ENCODE measurements at regions not wholly inside any gene's neighbourhood (a gene's known extent, or its start where the extent isn't known, plus 50 kb on each side); places are given as distances from the start of the nearest gene placed in this dataset.

DNA sequence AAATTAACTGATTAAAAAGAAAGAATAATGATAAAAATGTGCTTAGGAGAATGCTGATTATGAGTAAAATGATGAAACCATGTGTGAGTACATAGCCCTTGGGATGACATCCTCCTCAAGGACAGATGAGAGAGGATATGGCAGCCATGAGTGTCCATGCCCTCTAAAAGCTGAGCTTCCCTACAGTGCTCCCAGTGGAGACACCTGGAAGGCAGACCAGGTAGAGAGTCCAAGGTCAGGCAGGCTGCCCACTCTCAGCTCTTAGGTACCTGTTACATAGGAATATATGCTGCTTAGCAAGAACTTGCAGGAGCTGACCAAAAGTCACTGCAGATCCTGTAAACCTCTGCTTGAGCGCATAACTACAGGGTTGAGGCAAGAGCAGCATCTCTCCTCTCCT is 169.7 kb upstream of the TMEM229A start:
- CTCF ChIA-PET (ENCODE audit: low intra/inter-chr PET ratio): no interaction called here
- TF ChIP-seq BACH1 (tag; IDR thresholded peaks at IDR 0.05): no peak
- H3K9ac ChIP-seq (ENCODE audit: insufficient read depth in 1 of 2, low read depth in 2 of 2, low read length in 2 of 2): no peak overlapping the region

DNA sequence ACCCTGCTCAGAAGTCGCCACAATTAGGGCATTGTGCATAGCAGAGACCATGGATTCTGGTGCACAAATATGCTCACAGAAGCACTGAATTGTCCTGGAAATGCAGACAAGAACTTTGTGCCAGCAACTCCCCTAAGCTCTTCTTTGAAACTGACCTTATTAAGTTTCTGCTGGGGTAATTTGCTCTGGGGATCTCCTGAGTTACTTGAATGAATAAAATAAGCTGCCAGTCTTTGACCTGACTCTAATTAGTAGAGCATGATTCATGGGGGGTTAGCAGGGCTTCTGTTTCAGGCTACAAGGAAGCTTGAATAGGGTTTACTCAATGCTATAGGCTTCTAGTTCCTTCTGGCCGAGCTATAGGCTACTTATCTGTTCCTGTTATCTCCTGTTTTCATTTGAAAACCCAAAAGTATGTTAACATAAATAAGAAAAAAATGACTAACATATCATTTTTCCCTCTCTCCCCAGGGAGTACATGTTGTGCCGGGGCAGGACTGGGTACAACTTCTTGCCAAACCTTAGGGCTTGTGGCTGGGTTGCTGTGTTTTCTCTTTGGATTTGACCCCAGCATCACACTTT is 169.0 kb upstream of the TMEM229A start:
- no peak overlapping the region for H3K27ac ChIP-seq (ENCODE audit: extremely low read depth, low read depth, low read length)
- WGBS (ENCODE audit: insufficient coverage, low coverage, missing lambda C conversion rate): 2% methylated on average over 3 of the region's 3 CpGs
- ChIA-PET CTCF (ENCODE audit: low intra/inter-chr PET ratio) (no interaction called here), POLR2A (no interaction called here)
- FAIRE-seq (no peak), ATAC-seq (no peak), DNase-seq (ENCODE audit: extremely low read depth in 1 of 4, low spot score in 3 of 4) (no peak)
- no peaks in the 10 kb centered on the region for H3K36me3 ChIP-seq (ENCODE audit: control insufficient read depth, insufficient read depth, low read length)
- BruUV-seq (replicated peaks): no TSS peak
- no peaks in the 10 kb centered on the region for H3K4me1 ChIP-seq (replicated peaks in 1 of 2; ENCODE audit: control insufficient read depth in 2 of 2, insufficient read depth in 2 of 2, low read length in 2 of 2)
- H3K4me2 ChIP-seq (ENCODE audit: insufficient read depth, low read length): no peak overlapping the region
- no peak overlapping the region for H2AFZ ChIP-seq (ENCODE audit: low read depth, low read length)
- no peak overlapping the region for H3K9ac ChIP-seq (ENCODE audit: insufficient read depth in 1 of 2, low read depth in 2 of 2, low read length in 2 of 2)
- no peaks in the 10 kb centered on the region for H4K20me1 ChIP-seq (replicated peaks; ENCODE audit: control insufficient read depth, insufficient read depth, low read length)
- no peaks in the 10 kb centered on the region for H3K27me3 ChIP-seq (ENCODE audit: control insufficient read depth in 2 of 2, insufficient read depth in 2 of 2, low read length in 2 of 2)
- no peaks in the 10 kb centered on the region for H3K79me2 ChIP-seq (ENCODE audit: control insufficient read depth, insufficient read depth, low read length)
- H3K4me3 ChIP-seq: no peak overlapping the region
- intact Hi-C loops (cut with micrococcal nuclease): no loop called here
- in situ Hi-C loops (cut with MboI): no loop called here
- no peaks in the 10 kb centered on the region for H3K9me3 ChIP-seq (replicated peaks; ENCODE audit: control insufficient read depth, insufficient read depth, low read depth, low read length)
- no peaks in the 10 kb centered on the region for H3K9me1 ChIP-seq (ENCODE audit: control insufficient read depth, insufficient read depth, low read length)
- TF ChIP-seq HSF4 (CRISPR knock-in tag; IDR thresholded peaks at IDR 0.05; ENCODE audit: borderline replicate concordance) (no peak), ARHGAP35 (IDR thresholded peaks at IDR 0.05; ENCODE audit: partially characterized antibody) (no peak), POLR2B (IDR thresholded peaks at IDR 0.05; ENCODE audit: low read depth, partially characterized antibody) (no peak), MEIS2 (IDR thresholded peaks at IDR 0.05; ENCODE audit: partially characterized antibody) (no peak)
- TF ChIP-seq, protein P1, sequence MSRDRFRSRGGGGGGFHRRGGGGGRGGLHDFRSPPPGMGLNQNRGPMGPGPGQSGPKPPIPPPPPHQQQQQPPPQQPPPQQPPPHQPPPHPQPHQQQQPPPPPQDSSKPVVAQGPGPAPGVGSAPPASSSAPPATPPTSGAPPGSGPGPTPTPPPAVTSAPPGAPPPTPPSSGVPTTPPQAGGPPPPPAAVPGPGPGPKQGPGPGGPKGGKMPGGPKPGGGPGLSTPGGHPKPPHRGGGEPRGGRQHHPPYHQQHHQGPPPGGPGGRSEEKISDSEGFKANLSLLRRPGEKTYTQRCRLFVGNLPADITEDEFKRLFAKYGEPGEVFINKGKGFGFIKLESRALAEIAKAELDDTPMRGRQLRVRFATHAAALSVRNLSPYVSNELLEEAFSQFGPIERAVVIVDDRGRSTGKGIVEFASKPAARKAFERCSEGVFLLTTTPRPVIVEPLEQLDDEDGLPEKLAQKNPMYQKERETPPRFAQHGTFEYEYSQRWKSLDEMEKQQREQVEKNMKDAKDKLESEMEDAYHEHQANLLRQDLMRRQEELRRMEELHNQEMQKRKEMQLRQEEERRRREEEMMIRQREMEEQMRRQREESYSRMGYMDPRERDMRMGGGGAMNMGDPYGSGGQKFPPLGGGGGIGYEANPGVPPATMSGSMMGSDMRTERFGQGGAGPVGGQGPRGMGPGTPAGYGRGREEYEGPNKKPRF (IDR thresholded peaks at IDR 0.05; ENCODE audit: low read depth, low read length): no peak
- TF ChIP-seq, protein P2, sequence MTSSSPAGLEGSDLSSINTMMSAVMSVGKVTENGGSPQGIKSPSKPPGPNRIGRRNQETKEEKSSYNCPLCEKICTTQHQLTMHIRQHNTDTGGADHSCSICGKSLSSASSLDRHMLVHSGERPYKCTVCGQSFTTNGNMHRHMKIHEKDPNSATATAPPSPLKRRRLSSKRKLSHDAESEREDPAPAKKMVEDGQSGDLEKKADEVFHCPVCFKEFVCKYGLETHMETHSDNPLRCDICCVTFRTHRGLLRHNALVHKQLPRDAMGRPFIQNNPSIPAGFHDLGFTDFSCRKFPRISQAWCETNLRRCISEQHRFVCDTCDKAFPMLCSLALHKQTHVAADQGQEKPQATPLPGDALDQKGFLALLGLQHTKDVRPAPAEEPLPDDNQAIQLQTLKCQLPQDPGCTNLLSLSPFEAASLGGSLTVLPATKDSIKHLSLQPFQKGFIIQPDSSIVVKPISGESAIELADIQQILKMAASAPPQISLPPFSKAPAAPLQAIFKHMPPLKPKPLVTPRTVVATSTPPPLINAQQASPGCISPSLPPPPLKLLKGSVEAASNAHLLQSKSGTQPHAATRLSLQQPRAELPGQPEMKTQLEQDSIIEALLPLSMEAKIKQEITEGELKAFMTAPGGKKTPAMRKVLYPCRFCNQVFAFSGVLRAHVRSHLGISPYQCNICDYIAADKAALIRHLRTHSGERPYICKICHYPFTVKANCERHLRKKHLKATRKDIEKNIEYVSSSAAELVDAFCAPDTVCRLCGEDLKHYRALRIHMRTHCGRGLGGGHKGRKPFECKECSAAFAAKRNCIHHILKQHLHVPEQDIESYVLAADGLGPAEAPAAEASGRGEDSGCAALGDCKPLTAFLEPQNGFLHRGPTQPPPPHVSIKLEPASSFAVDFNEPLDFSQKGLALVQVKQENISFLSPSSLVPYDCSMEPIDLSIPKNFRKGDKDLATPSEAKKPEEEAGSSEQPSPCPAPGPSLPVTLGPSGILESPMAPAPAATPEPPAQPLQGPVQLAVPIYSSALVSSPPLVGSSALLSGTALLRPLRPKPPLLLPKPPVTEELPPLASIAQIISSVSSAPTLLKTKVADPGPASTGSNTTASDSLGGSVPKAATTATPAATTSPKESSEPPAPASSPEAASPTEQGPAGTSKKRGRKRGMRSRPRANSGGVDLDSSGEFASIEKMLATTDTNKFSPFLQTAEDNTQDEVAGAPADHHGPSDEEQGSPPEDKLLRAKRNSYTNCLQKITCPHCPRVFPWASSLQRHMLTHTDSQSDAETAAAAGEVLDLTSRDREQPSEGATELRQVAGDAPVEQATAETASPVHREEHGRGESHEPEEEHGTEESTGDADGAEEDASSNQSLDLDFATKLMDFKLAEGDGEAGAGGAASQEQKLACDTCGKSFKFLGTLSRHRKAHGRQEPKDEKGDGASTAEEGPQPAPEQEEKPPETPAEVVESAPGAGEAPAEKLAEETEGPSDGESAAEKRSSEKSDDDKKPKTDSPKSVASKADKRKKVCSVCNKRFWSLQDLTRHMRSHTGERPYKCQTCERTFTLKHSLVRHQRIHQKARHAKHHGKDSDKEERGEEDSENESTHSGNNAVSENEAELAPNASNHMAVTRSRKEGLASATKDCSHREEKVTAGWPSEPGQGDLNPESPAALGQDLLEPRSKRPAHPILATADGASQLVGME (CRISPR knock-in tag; IDR thresholded peaks at IDR 0.05): no peak

More for the DNA sequence above, 169.7 kb upstream of the TMEM229A start:
- POLR2A ChIA-PET: no interaction called here
- no TSS peak for BruUV-seq (replicated peaks)
- H3K4me2 ChIP-seq (ENCODE audit: insufficient read depth, low read length): no peak overlapping the region
- H2AFZ ChIP-seq (ENCODE audit: low read depth, low read length): no peak overlapping the region
- H3K4me3 ChIP-seq: no peak overlapping the region
- 4% methylated on average over 1 of the region's 1 CpG for WGBS (ENCODE audit: insufficient coverage, low coverage, missing lambda C conversion rate)
- no peaks in the 10 kb centered on the region for H3K4me1 ChIP-seq (replicated peaks in 1 of 2; ENCODE audit: control insufficient read depth in 2 of 2, insufficient read depth in 2 of 2, low read length in 2 of 2)
- FAIRE-seq (no peak), DNase-seq (ENCODE audit: extremely low read depth in 1 of 4, low spot score in 3 of 4) (no peak), ATAC-seq (no peak)
- intact Hi-C loops (cut with micrococcal nuclease) (no loop called here), in situ Hi-C loops (cut with MboI) (no loop called here)
- H3K9me3 ChIP-seq (replicated peaks; ENCODE audit: control insufficient read depth, insufficient read depth, low read depth, low read length): no peaks in the 10 kb centered on the region
- H3K27ac ChIP-seq (ENCODE audit: extremely low read depth, low read depth, low read length): no peak overlapping the region
- H4K20me1 ChIP-seq (replicated peaks; ENCODE audit: control insufficient read depth, insufficient read depth, low read length): no peaks in the 10 kb centered on the region
- H3K79me2 ChIP-seq (ENCODE audit: control insufficient read depth, insufficient read depth, low read length): no peaks in the 10 kb centered on the region
- no peaks in the 10 kb centered on the region for H3K9me1 ChIP-seq (ENCODE audit: control insufficient read depth, insufficient read depth, low read length)
- H3K36me3 ChIP-seq (ENCODE audit: control insufficient read depth, insufficient read depth, low read length): no peaks in the 10 kb centered on the region
- no peaks in the 10 kb centered on the region for H3K27me3 ChIP-seq (ENCODE audit: control insufficient read depth in 2 of 2, insufficient read depth in 2 of 2, low read length in 2 of 2)

Data from K562 (cell line).